ENCODE measurements at regions not wholly inside any gene's neighbourhood (a gene's known extent, or its start where the extent isn't known, plus 50 kb on each side); places are given as distances from the start of the nearest gene placed in this dataset.

- no peak for DNase-seq
Observed at GRCh38 chr13:99859178-99860177, 112.1 kb downstream of the ZIC5 start.

DNA sequence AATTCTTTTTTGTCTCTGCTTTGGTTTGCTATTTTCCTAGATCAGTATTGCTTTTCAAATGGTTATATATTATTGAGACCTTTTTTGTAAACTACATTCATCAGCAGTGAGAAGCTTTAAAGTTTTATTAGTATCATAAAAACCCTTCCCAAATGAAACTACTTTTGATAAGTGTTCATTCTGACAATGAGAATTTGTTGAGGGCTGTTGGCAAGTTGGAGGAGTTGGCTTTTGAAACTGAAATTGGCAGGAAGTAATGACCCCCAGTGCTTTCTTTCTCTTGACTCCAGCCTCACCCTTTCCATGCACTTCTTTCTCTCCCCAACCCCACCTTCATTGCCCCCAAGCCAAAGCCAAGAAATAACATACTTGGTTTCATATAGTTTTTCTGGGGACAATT is 113.8 kb downstream of the ZIC5 start:
- no peak for DNase-seq

DNA sequence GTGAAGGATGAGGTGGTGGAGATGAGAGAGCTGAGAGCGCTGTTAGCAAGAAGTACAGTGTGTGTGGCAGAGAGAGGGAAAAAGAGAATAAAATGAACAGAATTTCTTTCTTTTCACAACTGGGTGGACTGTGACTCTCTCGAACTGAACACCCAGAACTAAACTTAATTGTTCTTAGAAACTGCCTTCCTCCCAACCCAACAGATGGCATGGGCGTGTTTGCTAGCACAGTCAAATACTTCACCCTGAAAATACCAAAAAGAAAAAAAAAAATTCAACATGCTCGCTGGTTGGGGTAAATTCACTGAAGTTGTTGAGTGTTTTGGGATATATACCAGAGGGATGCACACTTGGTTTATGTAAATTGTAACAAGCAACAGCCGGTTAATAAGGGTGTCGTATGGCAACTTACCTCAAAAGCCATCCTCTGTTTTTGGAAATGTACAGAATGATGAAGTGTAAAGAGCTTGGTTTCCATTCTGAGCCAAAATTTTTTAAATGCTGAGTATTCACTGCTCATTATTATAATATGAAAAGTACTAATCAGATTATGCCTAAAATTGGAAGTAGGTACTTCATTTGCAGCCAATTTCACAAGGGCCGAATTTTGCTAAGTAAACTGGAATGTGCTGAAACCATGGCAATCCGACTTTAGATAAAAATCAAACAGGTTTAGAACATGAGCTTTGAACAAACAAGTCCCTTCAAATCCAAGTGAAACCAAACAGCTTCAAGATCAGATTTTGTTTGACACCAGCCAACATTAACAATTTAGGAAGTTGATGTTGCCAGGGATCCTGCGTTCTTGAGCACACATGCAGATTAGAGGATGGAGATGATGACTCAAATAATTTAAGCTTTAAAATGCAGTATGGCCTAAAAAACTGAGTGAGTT is 115.8 kb downstream of the ZIC5 start:
- DNase-seq = no peak

GRCh38 chr13:99854366-99854765 is 117.2 kb downstream of the ZIC5 start:
- DNase-seq = no peak

- DNase-seq = peak; percentile 66
Observed at GRCh38 chr13:99847318-99847750, 124.2 kb downstream of the ZIC5 start.

DNA sequence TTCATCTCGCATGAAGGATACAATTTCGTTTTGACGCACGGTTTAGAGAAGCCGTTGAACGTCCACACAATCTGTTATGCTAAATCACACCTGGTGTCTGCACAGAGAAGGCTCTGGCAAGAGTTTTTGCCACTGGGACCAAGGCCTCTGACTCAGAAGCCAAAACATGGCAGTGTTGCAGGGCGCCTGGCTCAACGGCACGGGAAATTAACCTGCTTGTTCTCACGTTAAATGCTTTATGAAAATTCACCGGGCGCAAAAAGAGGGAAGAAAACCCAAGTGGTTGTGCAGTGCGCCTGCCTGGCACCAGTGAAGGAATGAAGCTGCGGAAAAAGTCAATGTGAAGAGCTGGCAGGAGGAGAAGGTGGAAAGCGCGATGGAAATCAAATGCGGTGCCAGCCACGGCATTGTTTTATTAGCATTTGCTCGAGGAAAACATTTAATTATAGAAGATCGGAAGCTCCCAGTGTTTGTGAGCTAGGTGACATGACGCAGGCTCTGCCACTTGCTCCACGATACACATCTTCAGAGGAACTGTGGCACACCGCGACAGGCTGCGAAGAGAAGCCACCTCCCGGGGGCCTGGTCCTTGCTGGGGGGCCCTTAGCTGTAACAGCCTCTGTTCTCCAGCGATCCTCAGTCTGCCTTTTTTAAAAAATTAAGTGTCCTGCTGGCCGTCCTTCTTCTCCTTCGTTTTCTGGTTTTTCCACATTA is 126.2 kb downstream of the ZIC5 start:
- no peak for DNase-seq

GRCh38 chr13:99844421-99844820 is 127.1 kb downstream of the ZIC5 start:
- DNase-seq = no peak

- DNase-seq = no peak
Observed at GRCh38 chr13:99843872-99844271, 127.7 kb downstream of the ZIC5 start.

GRCh38 chr13:99842405-99842804 is 129.2 kb downstream of the ZIC5 start:
- no peak for DNase-seq

DNA sequence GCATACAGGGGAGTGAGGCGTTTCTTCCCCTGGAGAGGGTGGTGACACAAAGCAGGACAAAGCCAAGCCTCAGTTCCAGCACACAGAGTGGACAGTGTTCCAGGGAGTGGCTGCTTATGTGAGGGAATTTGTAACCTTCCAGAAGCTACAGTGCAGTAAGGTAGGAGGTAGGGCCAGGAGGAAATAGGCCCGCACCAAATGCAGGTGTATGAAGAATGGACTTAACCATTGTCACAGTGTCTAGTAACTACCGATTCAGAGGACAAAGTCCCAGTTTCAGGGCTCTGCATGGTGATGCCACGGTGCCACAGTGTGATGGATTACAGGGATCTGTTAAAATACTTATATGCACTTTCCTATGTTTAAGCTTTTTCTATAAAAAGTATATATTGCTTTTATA is 135.3 kb downstream of the ZIC5 start:
- no peak for DNase-seq

GRCh38 chr13:99835442-99835841 is 136.1 kb downstream of the ZIC5 start:
- DNase-seq = no peak

DNA sequence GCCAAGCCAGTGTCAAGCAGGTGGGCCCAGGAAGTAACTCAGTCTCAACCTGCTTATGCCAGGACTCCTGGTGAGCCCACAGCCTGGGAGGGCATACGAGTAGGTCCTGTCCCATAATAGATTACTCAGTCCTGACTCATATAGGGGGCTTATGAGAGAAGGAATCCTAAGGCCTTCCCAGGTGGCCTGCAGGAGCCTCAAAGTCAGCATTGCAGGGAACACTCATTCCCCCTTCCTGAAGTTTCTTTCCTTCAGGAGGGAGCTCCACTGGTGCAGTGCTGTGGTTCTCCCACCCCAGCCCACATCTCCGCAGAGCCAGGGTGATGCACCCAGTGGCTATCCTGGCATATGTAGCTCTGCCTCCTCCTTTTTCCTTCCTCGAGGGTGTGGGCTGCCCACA is 137.3 kb downstream of the ZIC5 start:
- no peak for DNase-seq

DNA sequence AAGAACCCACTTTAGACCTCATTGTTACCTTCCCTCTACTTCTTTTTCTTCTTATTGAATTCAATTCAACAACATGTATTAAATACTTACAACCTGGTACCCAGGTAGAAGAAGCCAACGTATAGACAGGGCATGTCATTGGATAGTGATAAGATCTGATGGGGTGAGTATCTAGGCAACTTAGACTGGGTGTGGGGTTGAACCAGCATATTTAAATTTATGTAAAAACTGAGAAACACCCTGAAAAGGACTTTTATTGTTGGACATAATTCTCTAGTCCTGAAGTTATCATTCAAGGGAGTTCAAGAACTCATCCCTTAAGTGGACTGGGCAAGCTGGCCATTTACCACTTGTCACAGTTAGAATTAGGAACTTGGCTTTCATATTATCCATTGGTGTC is 139.2 kb downstream of the ZIC5 start:
- no peak for DNase-seq

DNA sequence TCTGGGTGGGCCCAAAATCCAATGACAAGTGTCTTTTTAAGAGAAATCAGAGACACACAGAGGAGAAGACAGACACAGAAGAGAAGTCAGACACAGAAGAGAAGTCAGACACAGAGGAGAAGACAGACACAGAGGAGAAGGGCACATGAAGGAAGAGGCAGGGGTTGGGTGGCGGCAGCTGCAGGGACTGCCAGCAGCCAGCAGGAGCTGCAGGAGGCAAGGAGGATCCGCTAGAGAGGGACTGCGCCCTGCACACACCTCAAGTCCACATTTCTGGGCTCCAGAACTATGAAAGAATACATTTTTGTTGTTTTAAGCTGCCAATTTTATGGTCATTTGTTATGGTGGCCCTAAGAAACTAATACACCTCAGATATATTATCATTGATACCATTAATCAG is 140.6 kb downstream of the ZIC5 start:
- no peak for DNase-seq

- DNase-seq = no peak
Observed at GRCh38 chr13:99829593-99830239, 141.9 kb downstream of the ZIC5 start.

DNA sequence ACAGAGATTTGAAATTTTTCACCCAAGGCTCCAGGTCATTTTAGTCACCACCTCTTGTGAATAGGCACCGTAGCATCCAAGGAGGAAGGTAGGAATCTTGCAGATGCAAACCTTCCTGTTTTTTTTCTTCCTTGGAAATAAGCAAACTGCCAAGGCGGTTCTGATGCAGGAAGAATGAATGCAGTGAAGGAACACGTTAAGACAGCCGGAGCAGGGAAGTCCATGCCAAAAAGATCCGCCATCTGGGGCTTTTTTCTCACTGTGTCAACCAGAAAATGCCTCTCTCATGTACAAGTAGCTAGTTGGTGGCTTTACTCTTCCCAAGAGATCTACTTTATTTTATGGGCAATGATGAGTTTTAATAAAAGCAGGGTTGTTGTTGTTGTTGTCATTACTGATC is 142.4 kb downstream of the ZIC5 start:
- DNase-seq = no peak

DNA sequence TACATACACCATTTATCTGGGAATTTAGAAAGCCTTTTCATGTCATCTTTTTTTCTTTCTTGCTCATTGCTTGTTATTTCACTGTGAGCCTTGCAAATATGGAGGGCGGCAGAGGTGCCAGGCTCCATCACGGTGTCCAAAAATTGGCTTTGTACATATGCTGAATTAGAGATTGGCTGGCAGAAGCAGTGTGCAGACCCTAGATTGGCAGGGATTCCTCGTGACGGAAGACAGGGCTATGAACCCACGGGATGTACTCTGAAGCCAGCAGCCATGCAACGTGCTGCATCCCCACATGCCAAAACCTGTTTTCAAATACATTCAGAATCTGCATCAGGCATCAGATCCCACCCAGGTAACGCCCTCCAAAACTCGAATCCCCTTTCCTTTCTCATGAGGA is 142.8 kb downstream of the ZIC5 start:
- DNase-seq = no peak

GRCh38 chr13:99828123-99828522 is 143.4 kb downstream of the ZIC5 start:
- no peak for DNase-seq

DNA sequence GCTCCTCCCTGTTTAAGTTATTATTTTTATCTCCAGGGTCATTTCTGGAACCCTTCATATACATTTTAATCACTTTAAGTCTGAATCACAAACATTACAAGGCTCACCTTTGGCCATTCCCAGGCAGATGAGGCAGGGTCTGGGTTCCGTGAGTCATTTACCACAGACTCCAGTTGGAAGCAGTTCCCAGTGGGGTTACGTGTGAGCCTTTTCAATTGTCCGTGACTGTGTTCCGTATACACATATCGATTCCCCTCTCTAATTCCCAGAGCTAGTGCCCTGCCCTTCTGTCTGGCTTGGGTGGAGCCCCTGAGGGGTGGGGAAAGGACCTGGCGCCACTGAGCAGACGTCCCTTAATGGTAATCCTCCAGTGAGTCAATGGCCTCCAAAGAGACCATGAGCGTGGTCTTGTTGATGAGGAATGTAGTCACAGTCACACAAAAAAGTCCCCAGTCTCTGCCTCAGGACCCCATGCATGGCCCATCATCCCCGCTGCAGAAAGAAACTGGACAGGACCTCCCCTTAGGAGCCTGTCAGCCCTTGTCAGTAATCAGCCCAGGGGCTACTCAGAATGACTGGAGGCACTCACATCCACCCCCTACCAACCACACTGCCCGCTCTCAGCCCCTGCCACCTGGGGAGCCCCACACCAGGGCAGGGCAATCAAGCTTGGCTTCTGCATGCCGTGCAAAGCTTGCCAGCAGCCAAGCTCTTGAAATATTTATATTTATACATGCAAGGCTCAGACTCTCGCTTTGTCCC is 144.4 kb downstream of the ZIC5 start:
- no peak for DNase-seq

GRCh38 chr13:99823961-99824360 is 147.6 kb downstream of the ZIC5 start:
- DNase-seq = no peak

GRCh38 chr13:99822820-99823219 is 148.7 kb downstream of the ZIC5 start:
- DNase-seq = no peak

DNA sequence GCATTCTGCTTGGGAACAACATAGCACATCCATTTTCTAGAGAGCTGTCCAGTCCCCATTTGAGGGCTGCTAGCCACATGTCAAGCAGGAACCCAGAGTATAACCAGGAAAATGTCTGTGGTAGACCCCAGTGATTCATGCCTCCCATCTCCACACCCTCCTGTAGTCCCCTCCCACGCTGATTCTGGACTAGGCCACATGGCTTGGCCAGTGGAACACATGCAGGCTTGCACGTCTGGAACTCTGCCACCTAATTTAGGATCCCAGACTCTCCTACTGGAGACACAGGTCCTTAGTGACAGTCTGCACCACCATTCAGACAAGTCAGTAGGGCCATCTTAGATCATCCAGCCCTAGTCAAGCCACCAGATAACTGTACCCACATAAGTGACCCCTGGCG is 149.8 kb downstream of the ZIC5 start:
- no peak for DNase-seq
